ENCODE measurements at regions not wholly inside any gene's neighbourhood (a gene's known extent, or its start where the extent isn't known, plus 50 kb on each side); places are given as distances from the start of the nearest gene placed in this dataset.

DNA sequence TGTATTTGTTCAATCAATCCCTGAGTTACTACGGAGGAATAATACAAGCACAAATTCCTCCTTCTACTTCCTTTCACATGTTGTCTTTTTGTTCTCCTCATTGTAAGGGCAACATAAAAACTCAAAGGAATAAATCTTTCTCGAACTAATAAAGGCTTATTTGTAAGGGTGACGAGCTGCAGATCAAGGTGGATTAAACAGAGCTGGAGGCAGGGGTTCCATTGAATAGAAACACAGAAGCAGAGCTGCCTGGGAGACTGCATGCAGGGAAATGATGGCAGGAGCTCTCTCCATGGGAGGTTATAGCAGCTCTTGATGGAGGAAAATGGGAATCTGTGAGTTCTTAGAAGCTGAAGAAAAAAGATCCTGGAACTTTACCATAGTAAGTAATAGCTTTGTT is 160.2 kb downstream of the CYYR1 start:
- TF ChIP-seq GATA2 (IDR thresholded peaks at IDR 0.05; ENCODE audit: low read depth, low read length) (no peak), GATA3 (IDR thresholded peaks at IDR 0.05; ENCODE audit: low read depth, low read length) (no peak)

GRCh38 chr21:26409735-26410134 is 163.4 kb downstream of the CYYR1 start:
- TF ChIP-seq GATA2 (IDR thresholded peaks at IDR 0.05; ENCODE audit: low read depth, low read length) (no peak), GATA3 (IDR thresholded peaks at IDR 0.05; ENCODE audit: low read depth, low read length) (no peak)

GRCh38 chr21:26408511-26408910 is 164.6 kb downstream of the CYYR1 start:
- TF ChIP-seq GATA3 (IDR thresholded peaks at IDR 0.05; ENCODE audit: low read depth, low read length) (no peak), GATA2 (IDR thresholded peaks at IDR 0.05; ENCODE audit: low read depth, low read length) (no peak)

- TF ChIP-seq GATA2 (IDR thresholded peaks at IDR 0.05; ENCODE audit: low read depth, low read length) (no peak), GATA3 (IDR thresholded peaks at IDR 0.05; ENCODE audit: low read depth, low read length) (no peak)
Measured at GRCh38 chr21:26406526-26406925, 166.6 kb downstream of the CYYR1 start.

GRCh38 chr21:26405735-26406361 is 167.2 kb downstream of the CYYR1 start:
- TF ChIP-seq GATA3 (IDR thresholded peaks at IDR 0.05; ENCODE audit: low read depth, low read length) (no peak), GATA2 (IDR thresholded peaks at IDR 0.05; ENCODE audit: low read depth, low read length) (no peak)

GRCh38 chr21:26405071-26405470 is 168.0 kb downstream of the CYYR1 start:
- TF ChIP-seq GATA2 (IDR thresholded peaks at IDR 0.05; ENCODE audit: low read depth, low read length): no peak
- TF ChIP-seq GATA3 (IDR thresholded peaks at IDR 0.05; ENCODE audit: low read depth, low read length): no peak

DNA sequence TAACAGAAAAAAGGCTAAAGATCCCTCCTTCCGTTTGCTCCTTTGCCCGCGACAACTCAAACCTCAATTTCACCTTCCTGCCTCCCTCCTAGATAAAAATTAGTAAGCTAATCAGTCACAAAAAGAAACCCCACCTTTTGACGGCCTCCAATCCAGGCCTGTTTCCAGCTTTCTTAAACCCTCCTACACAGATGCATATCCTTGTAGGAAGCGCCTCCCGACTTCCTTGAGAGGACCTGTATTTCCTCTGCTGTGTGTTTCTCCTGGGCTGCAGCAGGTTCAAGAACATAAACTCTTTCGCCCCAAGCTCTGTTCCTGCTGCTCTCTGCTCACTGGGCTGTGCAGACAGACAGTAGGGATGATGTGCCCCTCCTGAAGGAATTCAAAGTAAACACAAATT is 168.8 kb downstream of the CYYR1 start:
- TF ChIP-seq GATA2 (IDR thresholded peaks at IDR 0.05; ENCODE audit: low read depth, low read length) (no peak), GATA3 (IDR thresholded peaks at IDR 0.05; ENCODE audit: low read depth, low read length) (no peak)

GRCh38 chr21:26403321-26403720 is 169.8 kb downstream of the CYYR1 start:
- TF ChIP-seq GATA2 (IDR thresholded peaks at IDR 0.05; ENCODE audit: low read depth, low read length) (no peak), GATA3 (IDR thresholded peaks at IDR 0.05; ENCODE audit: low read depth, low read length) (no peak)

DNA sequence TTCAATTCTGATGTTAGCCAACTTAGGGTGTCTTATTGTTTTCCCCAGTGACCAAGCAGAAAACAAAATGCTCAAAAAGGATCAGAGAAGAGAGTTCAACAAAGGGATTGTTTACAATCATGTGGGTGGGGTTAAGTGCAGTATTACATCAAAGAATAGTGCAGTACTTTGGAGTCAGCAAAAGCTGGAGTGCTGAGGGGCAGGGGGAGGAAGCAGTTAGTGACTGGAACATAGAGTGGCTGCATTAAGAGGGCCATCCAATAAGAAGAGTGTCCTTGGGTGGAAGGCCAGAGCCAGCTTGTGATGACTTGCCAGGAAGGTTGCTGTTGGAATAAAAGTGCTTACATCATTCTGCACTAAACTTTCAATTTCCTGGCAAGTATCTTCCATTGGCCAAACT is 175.5 kb downstream of the CYYR1 start:
- TF ChIP-seq GATA3 (IDR thresholded peaks at IDR 0.05; ENCODE audit: low read depth, low read length): no peak
- no peak for TF ChIP-seq GATA2 (IDR thresholded peaks at IDR 0.05; ENCODE audit: low read depth, low read length)

GRCh38 chr21:26394341-26394740 is 178.7 kb downstream of the CYYR1 start:
- TF ChIP-seq GATA2 (IDR thresholded peaks at IDR 0.05; ENCODE audit: low read depth, low read length) (no peak), GATA3 (IDR thresholded peaks at IDR 0.05; ENCODE audit: low read depth, low read length) (no peak)

GRCh38 chr21:26391166-26391565 is 181.9 kb downstream of the CYYR1 start:
- TF ChIP-seq GATA3 (IDR thresholded peaks at IDR 0.05; ENCODE audit: low read depth, low read length) (no peak), GATA2 (IDR thresholded peaks at IDR 0.05; ENCODE audit: low read depth, low read length) (no peak)

- TF ChIP-seq GATA3 (IDR thresholded peaks at IDR 0.05; ENCODE audit: low read depth, low read length): no peak
- no peak for TF ChIP-seq GATA2 (IDR thresholded peaks at IDR 0.05; ENCODE audit: low read depth, low read length)
Measured at GRCh38 chr21:26389971-26390641, 183.0 kb downstream of the CYYR1 start.

GRCh38 chr21:26388731-26389231 is 184.3 kb downstream of the CYYR1 start:
- TF ChIP-seq GATA3 (IDR thresholded peaks at IDR 0.05; ENCODE audit: low read depth, low read length): no peak
- no peak for TF ChIP-seq GATA2 (IDR thresholded peaks at IDR 0.05; ENCODE audit: low read depth, low read length)

GRCh38 chr21:26385721-26386120 is 187.4 kb downstream of the CYYR1 start:
- TF ChIP-seq GATA2 (IDR thresholded peaks at IDR 0.05; ENCODE audit: low read depth, low read length): no peak
- no peak for TF ChIP-seq GATA3 (IDR thresholded peaks at IDR 0.05; ENCODE audit: low read depth, low read length)

DNA sequence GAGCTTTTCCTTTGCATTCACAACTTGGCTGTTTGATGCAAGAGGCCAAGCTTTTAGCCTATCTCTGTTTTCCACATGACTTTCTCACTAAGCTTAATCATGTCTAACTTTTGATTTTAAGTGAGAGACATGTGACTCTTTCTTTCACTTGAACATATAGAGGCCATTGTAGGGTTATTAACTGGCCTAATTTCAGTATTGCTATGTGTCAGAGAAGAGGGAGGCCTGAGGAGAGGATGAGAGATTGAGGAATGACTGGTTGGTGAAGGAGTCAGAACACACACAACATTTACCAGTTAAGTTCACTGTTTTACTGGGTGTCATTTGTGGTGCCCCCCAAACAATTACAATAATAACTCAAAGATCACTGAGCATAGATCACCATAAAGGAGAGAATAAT is 193.5 kb downstream of the CYYR1 start:
- TF ChIP-seq GATA3 (IDR thresholded peaks at IDR 0.05; ENCODE audit: low read depth, low read length) (no peak), GATA2 (IDR thresholded peaks at IDR 0.05; ENCODE audit: low read depth, low read length) (no peak)
